22Rv1 (cell line): ENCODE measurements at regions not wholly inside any gene's neighbourhood (a gene's known extent, or its start where the extent isn't known, plus 50 kb on each side); places are given as distances from the start of the nearest gene placed in this dataset.

ENCODE experiments used
- H3K27ac ChIP-seq: fragments of 450-650 bp; 2 replicates; pipeline ENCODE4 v1.5.1; 2017
- CTCF ChIP-seq: fragments of 450-650 bp; IDR thresholded peaks from 2 replicates; pipeline ENCODE4 v1.5.1; 2017; ENCODE audit warnings: mild to moderate bottlenecking
- ZFX ChIP-seq: fragments of 450-650 bp; IDR thresholded peaks from 2 replicates; pipeline ENCODE4 v1.6.1; 2017; ENCODE audit warnings: antibody characterized with exemption, borderline replicate concordance

- H3K27ac ChIP-seq, result no peak overlapping the region
- no peak for TF ChIP-seq CTCF
Measured at GRCh38 chr18:76263046-76264005, 231.7 kb downstream of the ZNF516 start.

GRCh38 chr18:76260941-76261472 lies 234.0 kb downstream of the ZNF516 start:
- no peak overlapping the region for H3K27ac ChIP-seq
- TF ChIP-seq CTCF (no peak), ZFX (no peak)

GRCh38 chr18:76259711-76260110 lies 235.3 kb downstream of the ZNF516 start:
- H3K27ac ChIP-seq, result no peak overlapping the region
- TF ChIP-seq ZFX (no peak), CTCF (no peak)

- no peak for TF ChIP-seq CTCF
- no peak for TF ChIP-seq ZFX
- no peak overlapping the region for H3K27ac ChIP-seq
Measured at GRCh38 chr18:76259096-76259495, 235.9 kb downstream of the ZNF516 start.

GRCh38 chr18:76258209-76258608 lies 236.8 kb downstream of the ZNF516 start:
- no peak overlapping the region for H3K27ac ChIP-seq
- TF ChIP-seq ZFX (no peak), CTCF (no peak)

- TF ChIP-seq CTCF (no peak), ZFX (no peak)
Measured at GRCh38 chr18:76255070-76255683, 239.9 kb downstream of the ZNF516 start.

GRCh38 chr18:76252880-76253279 lies 242.2 kb downstream of the ZNF516 start:
- H3K27ac ChIP-seq, result no peak overlapping the region
- TF ChIP-seq CTCF, result peak; percentile 24
- TF ChIP-seq ZFX, result no peak

More at GRCh38 chr18:76255070-76255683, 239.9 kb downstream of the ZNF516 start:
- no peak overlapping the region for H3K27ac ChIP-seq
